Stomach (tissue), 4 donors: ENCODE measurements at regions not wholly inside any gene's neighbourhood (a gene's known extent, or its start where the extent isn't known, plus 50 kb on each side); places are given as distances from the start of the nearest gene placed in this dataset.

ENCODE experiments used
- CTCF ChIP-seq, 7 experiments: fragments of 450-650 bp in 4 of 7; fragments of 200-600 bp in 3 of 7; sonication (generic) in 3 of 7; IDR thresholded peaks; one replicate each; pipeline ENCODE4 v1.5.1; 2016 to 2019; ENCODE audit warnings: antibody characterized with exemption in 7 of 7, control low read depth in 2 of 7, mild to moderate bottlenecking in 1 of 7
- EP300 ChIP-seq: sonication (generic); formaldehyde crosslinking; IDR thresholded peaks from one replicate; pipeline ENCODE4 v1.6.1; 2017; ENCODE audit warnings: antibody characterized with exemption

GRCh38 chr14:49160983-49161382 lies 425.2 kb downstream of the RPS29 start:
- TF ChIP-seq EP300 (no peak), CTCF (IDR thresholded peaks at IDR 0.05) (no peak)
